ENCODE measurements at regions not wholly inside any gene's neighbourhood (a gene's known extent, or its start where the extent isn't known, plus 50 kb on each side); places are given as distances from the start of the nearest gene placed in this dataset.

DNA sequence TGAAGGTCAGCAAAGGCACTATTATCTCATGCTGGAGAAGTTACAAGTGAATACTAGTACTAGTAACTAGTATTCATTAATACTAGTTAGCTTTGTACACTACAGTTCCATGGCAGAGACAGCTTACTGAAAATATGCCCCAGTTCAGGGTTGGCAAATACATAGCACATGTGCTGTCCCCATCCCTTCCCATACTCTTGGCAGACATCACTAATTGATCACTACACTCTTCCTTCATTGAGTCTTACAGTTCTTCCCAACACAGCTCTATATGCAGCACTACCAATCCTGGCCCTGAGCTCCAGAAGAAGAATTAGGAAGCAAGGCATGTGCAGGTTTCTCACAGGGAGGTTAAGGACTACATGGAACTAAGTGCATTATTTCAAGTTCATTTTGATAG is 168.3 kb upstream of the EEA1 start:
- TF ChIP-seq CTCF (IDR thresholded peaks at IDR 0.05) (no peak), POLR2A (IDR thresholded peaks at IDR 0.05) (no peak)

Measured in Peyer's patch (tissue), 4 donors.